Nephron progenitor cell (in vitro differentiated cells): ENCODE measurements at regions not wholly inside any gene's neighbourhood (a gene's known extent, or its start where the extent isn't known, plus 50 kb on each side); places are given as distances from the start of the nearest gene placed in this dataset.
A peak's percentile ranks its signal among the peaks of the same experiment; 100 is the strongest.

Source experiments
- DNase-seq: peaks from one replicate; pipeline ENCODE4 v3.0.0; 2021
- H3K27ac Mint-ChIP-seq: 2 replicates; pipeline ENCODE4 v1.8.0; 2021; ENCODE audit warnings: mild to moderate bottlenecking, moderate library complexity, mixed read lengths
- H3K27me3 Mint-ChIP-seq: 2 replicates; pipeline ENCODE4 v1.8.0; 2021; ENCODE audit warnings: mild to moderate bottlenecking, low read depth, mixed read lengths; ENCODE audit not compliant: poor library complexity
- H3K36me3 Mint-ChIP-seq: 2 replicates; pipeline ENCODE4 v1.8.0; 2021; ENCODE audit warnings: low read depth, mixed read lengths
- H3K4me1 Mint-ChIP-seq: 2 replicates; pipeline ENCODE4 v1.8.0; 2021; ENCODE audit warnings: mixed read lengths
- H3K4me3 Mint-ChIP-seq: 2 replicates; pipeline ENCODE4 v1.8.0; 2021; ENCODE audit warnings: mild to moderate bottlenecking, moderate library complexity, mixed read lengths
- H3K9me3 Mint-ChIP-seq: 2 replicates; pipeline ENCODE4 v1.8.0; 2021; ENCODE audit warnings: mild to moderate bottlenecking, moderate library complexity, mixed read lengths
- CTCF ChIP-seq: fragments of 200-600 bp; sonication (generic); IDR thresholded peaks from 2 replicates; pipeline ENCODE4 v1.5.0; 2021; ENCODE audit warnings: antibody characterized with exemption

DNA sequence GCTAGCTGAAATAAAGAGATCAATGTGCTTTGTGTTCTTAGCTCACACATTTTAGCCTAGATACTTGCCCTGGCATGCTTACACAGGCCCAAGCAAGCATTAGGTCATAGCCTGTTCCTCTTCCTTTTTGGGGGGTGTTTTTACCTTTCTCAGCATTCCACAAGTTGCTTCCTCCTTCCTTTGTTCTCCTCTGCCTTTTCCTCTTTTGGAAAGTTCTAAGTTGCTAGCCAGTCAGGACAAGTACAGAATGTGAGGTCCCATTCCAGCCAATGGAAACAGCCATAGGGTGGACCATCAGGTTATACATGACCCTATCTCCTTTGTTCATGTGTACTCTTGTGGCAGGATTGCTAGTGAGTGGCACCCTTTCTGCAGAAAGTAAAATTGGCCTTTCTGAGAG lies 154.9 kb downstream of the RASSF9 start:
- H3K36me3 Mint-ChIP-seq: no peaks in the 10 kb centered on the region
- no peaks in the 10 kb centered on the region for H3K27me3 Mint-ChIP-seq
- no peaks in the 10 kb centered on the region for H3K9me3 Mint-ChIP-seq
- no peak overlapping the region for H3K4me3 Mint-ChIP-seq
- H3K4me1 Mint-ChIP-seq: no peaks in the 10 kb centered on the region
- no peak overlapping the region for H3K27ac Mint-ChIP-seq
- no peak for DNase-seq
- no peak for TF ChIP-seq CTCF

DNA sequence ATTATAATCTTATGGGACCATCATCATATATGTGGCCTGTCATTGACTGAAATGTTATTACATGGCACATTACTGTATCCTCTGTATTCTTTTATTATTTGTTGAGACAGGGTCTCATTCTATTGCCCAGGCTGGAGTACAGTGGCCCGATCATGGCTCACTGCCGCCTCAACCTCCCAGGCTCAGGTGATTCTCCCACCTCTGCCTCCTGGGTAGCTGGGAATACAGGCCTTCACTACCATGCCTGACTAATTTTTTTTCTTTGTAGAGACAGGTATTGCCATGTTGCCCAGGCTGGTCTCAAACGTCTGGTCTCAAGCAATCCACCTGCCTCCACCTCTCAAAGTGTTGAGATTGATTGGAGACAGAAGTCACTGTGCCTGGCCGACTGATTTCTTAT lies 153.2 kb downstream of the RASSF9 start:
- no peaks in the 10 kb centered on the region for H3K36me3 Mint-ChIP-seq

GRCh38 chr12:85688837-85689236 lies 147.4 kb downstream of the RASSF9 start:
- peak overlapping the region; percentile 50 for H3K27ac Mint-ChIP-seq
- DNase-seq: no peak
- no peak for TF ChIP-seq CTCF
- no peaks in the 10 kb centered on the region for H3K36me3 Mint-ChIP-seq
- H3K9me3 Mint-ChIP-seq: no peaks in the 10 kb centered on the region
- no peak overlapping the region for H3K4me3 Mint-ChIP-seq
- peaks cover 6% of the 10 kb centered on the region for H3K4me1 Mint-ChIP-seq
- H3K27me3 Mint-ChIP-seq: no peaks in the 10 kb centered on the region

More for the DNA sequence above, 153.2 kb downstream of the RASSF9 start:
- Mint-ChIP-seq H3K9me3 (no peaks in the 10 kb centered on the region), H3K27ac (no peak overlapping the region), H3K4me1 (no peaks in the 10 kb centered on the region), H3K4me3 (no peak overlapping the region), H3K27me3 (no peaks in the 10 kb centered on the region)
- no peak for TF ChIP-seq CTCF
- DNase-seq: no peak

DNA sequence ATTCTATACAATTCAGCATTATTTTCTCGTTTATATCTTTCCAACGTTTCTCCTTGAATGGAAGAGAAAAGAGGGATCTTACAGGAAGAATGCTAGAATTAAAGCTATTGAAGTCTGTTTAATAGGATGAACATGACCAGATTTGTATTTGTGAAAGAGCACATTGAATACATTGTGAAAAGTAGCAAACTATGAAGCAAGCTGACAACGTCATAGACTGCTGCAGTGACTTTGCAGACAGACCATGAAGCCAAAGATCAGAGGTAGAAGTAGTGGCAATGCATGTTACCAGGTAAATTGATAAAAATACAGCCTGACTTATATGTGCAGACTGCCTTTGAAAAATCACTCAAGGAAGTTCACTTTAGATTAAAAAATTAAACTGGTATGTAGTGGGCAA lies 146.1 kb downstream of the RASSF9 start:
- H3K27ac Mint-ChIP-seq: no peak overlapping the region
- no peak for DNase-seq
- H3K36me3 Mint-ChIP-seq: no peaks in the 10 kb centered on the region
- no peaks in the 10 kb centered on the region for H3K9me3 Mint-ChIP-seq
- peaks cover 6% of the 10 kb centered on the region for H3K4me1 Mint-ChIP-seq
- H3K4me3 Mint-ChIP-seq: no peak overlapping the region
- TF ChIP-seq CTCF: no peak
- no peaks in the 10 kb centered on the region for H3K27me3 Mint-ChIP-seq

DNA sequence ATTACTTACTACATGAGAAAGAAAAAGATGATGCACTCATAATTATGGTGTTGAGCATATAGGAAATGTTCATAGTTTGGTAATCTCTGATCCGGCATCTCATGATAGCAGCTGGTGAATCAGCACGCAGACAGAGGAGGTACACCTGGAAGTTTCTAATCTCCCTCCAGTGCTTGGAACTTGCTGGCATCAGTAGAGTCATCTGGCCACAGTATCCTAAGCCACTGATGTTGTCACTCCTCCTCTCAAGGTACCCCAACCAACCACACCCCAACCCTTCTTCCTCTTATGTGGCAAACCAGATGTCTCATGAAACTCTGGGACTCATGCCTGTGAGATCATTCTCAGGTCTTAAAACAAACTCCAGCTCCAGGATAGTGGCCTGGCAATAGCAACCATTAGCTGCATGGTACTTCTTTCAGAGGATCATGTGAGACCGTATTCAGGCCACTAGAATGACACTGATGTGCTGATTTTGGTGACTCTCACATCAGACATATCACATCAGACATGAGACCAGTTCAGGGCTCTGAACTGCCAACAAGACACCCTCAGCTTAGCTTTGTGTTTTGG lies 143.0 kb downstream of the RASSF9 start:
- Mint-ChIP-seq H3K4me1 (peaks cover 6% of the 10 kb centered on the region), H3K27ac (no peak overlapping the region), H3K9me3 (no peaks in the 10 kb centered on the region), H3K4me3 (no peak overlapping the region), H3K27me3 (no peaks in the 10 kb centered on the region), H3K36me3 (no peaks in the 10 kb centered on the region)
- DNase-seq: no peak
- TF ChIP-seq CTCF: no peak

DNA sequence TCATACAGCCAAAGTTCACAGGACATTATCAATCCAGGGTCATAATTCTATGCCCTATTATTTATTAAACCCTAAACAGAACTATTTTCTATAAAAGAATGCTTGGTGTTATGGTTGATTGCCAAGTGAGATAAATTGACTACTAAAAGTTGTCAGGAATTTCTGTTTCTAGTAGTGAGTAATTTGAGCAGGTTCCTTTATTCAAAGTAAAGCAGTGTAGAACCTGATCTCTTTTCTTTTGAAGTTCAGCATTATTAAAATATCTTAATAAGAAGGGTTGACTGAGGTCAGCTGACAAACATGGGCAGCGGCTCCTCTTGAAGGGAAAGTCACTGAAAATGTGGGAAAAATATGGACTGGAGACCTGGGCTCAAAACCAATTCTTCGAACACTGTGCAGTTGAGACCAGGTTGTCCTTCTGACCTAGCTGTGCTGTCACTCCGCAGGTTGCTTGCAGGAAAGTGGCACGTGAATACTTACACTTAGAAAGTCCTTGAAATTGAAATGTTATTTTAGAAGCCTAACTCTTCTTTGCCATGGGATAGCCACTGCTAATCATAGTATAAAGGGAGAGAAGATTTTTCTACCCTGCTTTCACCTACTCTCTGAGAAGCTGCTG lies 141.0 kb downstream of the RASSF9 start:
- Mint-ChIP-seq H3K4me1 (no peaks in the 10 kb centered on the region), H3K4me3 (no peak overlapping the region), H3K36me3 (no peaks in the 10 kb centered on the region), H3K27ac (no peak overlapping the region), H3K9me3 (no peaks in the 10 kb centered on the region), H3K27me3 (no peaks in the 10 kb centered on the region)
- TF ChIP-seq CTCF: no peak
- no peak for DNase-seq
